RPMI7951 (cell line): ENCODE measurements at regions not wholly inside any gene's neighbourhood (a gene's known extent, or its start where the extent isn't known, plus 50 kb on each side); places are given as distances from the start of the nearest gene placed in this dataset.
A peak's percentile ranks its signal among the peaks of the same experiment; 100 is the strongest.
"Not testable (repeated sequence)": the region's sequence is repeated elsewhere in the genome, so short reads cannot be mapped to it uniquely, and the experiment has no call there.

Experiments
- DNase-seq: peaks from one replicate; pipeline ENCODE4 v3.0.0-alpha.2; 2012; ENCODE audit warnings: low read depth

DNA sequence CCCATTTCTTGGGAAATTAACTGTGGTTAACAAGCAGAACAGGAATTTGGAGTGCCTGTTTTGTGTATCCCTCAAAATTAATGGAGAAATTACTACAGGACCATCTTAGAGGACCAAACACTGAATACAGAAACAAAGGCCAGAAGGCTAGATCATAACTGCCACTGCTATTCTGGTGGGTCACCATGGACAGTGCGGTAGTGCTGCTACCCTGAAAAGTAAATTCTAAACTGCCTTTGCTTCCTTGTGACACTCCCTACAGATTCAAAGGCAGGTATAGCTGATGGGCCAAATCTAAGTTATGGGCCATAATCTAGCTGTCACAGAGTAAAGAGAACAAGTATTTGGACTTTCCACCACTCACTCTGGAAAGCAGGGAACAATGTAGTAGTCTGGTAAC, 575.8 kb upstream of the ADGRB3 start:
- DNase-seq, result no peak

GRCh38 chr6:68056596-68056995, 578.5 kb upstream of the ADGRB3 start:
- DNase-seq, result not testable (repeated sequence)

DNA sequence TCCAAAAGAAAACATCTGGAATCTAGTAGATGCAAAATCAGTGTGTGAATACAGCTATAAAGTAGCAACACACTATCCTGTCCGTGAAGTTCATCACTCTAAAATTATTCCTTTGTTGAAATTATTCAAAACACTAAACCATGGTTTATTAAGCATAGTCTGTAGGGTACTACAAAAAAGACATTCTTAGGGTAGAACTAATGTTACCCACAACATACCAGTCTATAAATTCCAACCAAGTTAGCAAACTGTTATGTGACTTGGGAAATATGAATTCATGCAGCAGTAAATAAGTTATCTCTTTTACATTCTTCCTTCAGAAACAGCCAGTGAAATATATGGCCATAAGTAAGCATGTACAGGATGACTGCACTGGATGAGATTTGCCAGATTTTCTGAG, 580.3 kb upstream of the ADGRB3 start:
- no peak for DNase-seq

DNA sequence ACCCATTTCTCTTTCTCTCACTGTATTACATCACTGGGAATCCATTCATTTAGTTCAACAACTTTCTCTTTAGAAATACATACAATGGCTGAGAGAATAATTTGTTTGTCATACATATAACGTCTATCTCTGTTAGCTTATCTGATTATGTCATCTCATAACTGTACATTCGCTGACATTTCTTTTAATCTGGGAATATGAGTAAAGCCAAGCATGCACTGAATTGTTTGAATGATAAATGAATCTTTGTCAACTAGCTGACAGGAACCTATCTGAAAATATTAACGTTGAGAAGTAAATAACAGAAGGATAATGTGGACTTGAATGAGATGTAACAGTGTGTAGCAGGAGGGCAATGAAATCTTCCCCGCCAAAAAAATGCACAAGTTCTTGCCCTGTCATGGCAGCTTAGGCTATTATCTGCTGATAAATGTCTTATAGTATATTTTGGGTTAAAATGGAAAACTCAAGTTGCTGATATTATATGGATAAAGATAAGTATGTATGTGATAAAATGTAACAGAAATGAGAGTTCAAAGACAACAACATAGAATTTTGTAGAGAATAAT, 581.2 kb upstream of the ADGRB3 start:
- DNase-seq, result no peak

DNA sequence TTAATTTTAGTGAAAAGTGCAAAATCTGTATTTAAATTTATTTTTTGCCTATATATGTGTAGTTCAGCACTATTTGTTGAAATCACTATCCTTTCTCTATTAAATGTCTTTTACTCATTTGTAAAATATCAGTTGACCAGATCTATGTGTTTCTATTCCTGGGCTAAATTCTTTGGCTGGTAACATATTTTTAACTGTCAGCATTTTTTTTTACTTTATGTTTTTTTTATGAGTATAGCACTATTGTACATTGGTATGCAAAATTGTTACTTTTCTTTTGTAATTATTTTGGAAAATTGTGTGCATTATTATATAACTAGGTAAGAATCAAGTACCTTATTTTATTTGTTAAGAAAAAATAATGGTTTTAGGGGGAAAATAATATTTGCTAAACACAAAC, 582.8 kb upstream of the ADGRB3 start:
- DNase-seq, result no peak

GRCh38 chr6:68049562-68049961, 585.5 kb upstream of the ADGRB3 start:
- DNase-seq, result no peak

DNA sequence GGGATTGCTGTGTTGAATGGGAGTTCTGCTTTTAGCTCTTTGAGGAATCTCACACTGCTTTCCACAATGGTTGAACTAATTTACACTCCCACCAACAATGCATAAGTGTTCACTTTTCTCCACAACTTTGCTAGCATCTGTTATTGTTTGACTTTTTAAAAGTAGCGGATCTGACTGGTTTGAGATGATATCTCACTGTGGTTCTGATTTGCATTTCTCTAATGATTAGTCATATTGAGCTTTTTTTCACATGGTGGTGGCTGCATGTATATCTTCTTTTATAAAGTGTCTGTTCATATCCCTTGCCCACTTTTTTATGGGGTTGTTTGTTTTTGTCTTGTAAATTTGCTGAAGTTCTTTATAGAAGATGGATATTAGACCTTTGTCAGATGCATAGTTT, 588.3 kb upstream of the ADGRB3 start:
- DNase-seq, result no peak

GRCh38 chr6:68046302-68046701, 588.8 kb upstream of the ADGRB3 start:
- DNase-seq, result no peak

GRCh38 chr6:68045193-68045592, 589.9 kb upstream of the ADGRB3 start:
- no peak for DNase-seq

GRCh38 chr6:68044264-68044663, 590.8 kb upstream of the ADGRB3 start:
- no peak for DNase-seq

- DNase-seq, result no peak
These were observed 592.0 kb upstream of the ADGRB3 start for GRCh38 chr6:68043122-68043398.

DNA sequence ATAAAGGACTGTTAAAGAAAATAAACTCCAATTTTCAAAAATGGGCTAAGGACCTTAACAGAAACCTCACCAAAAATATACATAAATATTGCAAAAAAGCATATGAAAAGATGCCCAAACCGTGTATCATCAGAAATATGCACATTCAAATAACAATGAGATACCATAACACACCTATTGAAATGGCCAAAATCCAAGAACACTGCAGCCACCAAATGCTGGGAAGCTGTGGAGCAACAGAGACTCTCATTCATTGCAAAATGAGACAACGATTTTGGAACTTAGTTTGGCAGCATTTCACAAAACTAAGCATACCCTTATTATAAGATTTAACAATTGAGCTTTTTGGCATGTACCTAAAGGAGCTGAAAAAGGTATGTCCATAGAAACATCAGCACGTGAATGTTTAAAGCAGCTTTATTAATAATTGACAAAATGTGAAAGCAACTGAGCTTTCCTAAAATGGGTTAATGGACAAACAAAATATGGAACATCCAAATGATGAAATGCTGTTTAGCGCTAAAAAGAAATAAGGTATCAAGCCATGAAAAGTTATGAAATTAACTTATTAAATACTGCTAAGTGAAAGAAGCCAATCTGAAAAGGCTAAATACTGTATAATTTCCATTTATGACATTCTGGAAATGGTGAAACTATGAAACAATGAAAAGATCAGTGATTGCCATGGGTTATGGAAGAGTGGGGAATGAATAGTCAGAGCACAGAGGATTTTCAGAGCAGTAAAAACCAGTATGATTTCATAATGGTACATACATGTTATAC, 592.6 kb upstream of the ADGRB3 start:
- no peak for DNase-seq

DNA sequence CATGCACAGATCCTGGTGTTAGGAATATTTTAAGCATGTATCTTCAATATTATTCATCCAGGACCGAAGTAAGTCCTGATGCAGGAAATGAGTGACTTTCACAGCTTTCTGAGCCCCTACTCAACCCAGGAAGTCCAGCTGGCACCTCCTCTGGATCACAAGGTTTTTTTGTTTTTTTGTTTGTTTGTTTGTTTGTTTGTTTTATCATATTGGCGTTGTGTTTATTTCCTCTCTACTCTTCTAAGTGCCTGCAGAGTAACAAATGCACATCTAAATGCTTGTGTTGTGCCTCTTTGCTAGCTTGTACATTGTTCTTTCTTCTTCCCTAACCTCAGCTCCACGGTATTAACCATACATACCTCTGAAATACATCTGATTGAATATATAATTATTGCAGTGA, 594.3 kb upstream of the ADGRB3 start:
- DNase-seq, result no peak

DNA sequence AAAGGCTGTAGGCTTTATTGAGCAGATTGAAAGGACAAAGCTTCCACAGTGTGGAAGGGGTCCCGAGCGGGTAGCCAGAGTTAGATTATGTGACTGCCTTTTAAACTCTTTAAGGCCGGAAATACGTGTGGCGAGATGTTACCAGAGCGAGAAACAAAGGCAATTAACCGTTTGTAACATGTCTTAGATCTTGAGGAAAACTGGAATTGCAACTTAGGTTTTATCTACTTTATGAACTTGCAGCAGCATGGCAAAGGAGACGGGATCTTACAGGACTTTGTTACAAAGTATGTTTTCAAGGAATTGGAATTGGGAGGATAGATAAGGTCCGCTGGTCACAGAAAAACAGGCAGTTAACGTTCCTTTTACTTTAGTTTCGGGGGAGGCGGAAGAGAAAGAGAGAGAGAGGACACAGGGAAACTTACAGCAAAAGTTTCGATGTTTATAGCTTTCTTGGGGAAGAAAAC, 594.7 kb upstream of the ADGRB3 start:
- peak; percentile 0 for DNase-seq

- no peak for DNase-seq
These were observed 595.3 kb upstream of the ADGRB3 start for GRCh38 chr6:68039641-68040311.

DNA sequence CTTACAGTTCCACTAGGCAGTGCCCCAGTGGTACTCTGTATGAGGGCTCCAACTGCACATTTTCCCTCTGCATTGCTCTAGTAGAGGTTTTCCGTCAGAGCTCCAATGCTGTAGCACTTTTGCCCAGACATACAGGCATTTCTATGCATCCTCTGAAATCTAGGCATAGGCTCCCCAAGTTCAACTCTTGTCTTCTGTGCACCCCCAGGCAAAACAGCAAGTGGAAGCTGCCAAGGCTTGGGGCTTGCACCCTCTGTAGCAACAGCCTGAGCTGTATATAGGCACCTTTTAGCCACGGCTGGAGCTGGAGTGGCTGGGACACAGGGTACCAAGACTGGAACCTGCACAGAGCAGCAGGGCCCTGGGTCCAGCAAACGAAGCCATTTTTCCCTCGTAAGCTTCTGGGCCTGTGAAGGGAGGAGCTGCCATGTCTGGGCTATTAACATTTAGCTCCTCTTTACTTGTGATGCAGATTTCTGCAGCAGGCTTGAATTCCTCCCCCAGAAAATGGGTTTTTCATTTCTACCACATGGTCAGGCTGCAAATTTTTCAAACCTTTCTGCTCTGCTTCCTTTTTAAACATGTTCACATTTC, 596.2 kb upstream of the ADGRB3 start:
- DNase-seq, result no peak

DNA sequence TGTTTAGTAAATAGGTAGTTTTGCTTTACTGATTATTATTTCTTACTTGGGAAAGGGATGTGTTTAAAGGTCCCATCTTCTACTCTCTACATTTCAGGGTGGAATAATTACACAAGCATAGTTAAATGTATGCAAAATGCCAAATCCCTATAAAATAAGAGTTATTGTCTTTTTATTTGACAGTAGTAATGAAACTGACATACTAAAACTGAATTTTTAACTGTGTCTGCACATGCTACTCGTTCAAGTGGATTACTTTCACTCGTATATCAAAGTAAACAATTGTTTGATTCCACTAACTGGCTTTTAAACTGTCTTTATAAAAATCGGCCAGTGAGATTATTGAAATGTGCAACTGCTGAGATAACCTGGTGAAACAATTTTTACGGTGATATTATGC, 602.9 kb upstream of the ADGRB3 start:
- DNase-seq, result no peak

DNA sequence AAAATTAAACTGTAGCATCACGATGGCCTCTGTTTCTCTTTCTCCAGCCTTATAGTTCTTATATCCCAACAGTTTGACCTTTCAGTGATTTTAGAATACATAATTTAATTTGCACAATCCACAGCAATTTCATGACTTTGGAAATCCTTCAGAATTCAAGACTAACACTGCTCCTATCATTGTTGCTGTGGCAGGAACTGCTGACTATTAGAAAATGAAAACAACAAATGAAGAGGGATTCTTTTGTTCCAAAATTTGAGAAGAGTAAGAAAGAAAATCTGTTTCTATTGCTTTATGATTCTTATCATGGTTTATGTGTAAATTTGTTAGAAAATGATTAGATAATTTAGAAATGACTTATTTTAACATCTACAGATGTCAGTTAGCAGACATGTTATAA, 604.0 kb upstream of the ADGRB3 start:
- no peak for DNase-seq

DNA sequence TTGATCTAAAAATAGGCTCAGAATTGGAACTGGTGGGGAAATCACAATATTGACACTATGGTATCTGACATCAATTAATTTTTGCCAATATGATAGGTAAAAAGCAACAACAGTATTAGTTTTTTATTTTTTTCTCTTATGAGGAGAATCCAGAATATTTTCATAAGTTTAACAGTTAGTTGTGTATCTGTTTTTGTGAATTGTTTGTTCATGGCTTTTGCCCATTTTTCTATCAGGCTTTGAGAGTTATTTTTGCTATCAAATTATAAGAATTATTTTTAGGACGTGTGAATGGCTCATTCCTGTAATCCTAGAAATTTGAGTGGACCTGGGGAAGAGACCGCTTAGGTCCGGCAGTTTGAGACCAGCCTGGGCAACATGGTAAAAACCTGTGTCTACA, 608.6 kb upstream of the ADGRB3 start:
- no peak for DNase-seq

- no peak for DNase-seq
These were observed 609.3 kb upstream of the ADGRB3 start for GRCh38 chr6:68025764-68026163.

- DNase-seq, result no peak
These were observed 610.4 kb upstream of the ADGRB3 start for GRCh38 chr6:68024570-68025269.

GRCh38 chr6:68022968-68023367, 612.1 kb upstream of the ADGRB3 start:
- not testable (repeated sequence) for DNase-seq
